Lower leg skin (tissue), 4 donors: ENCODE measurements at regions not wholly inside any gene's neighbourhood (a gene's known extent, or its start where the extent isn't known, plus 50 kb on each side); places are given as distances from the start of the nearest gene placed in this dataset.

ENCODE experiments used
- DNase-seq, 2 donors: peaks; one replicate each; pipeline ENCODE4 v3.0.0-alpha.2; 2019; ENCODE audit warnings: low spot score in 2 of 2
- H3K4me3 ChIP-seq: fragments of 200-600 bp; sonication (generic); 2 replicates; pipeline ENCODE4 v1.5.1; 2017; ENCODE audit warnings: mild to moderate bottlenecking, low read depth; ENCODE audit not compliant: poor library complexity, severe bottlenecking
- POLR2A ChIP-seq, 2 donors: fragments of 450-650 bp; IDR thresholded peaks; one replicate each; pipeline ENCODE4 v1.6.1; 2016 to 2017; ENCODE audit warnings: antibody characterized with exemption in 2 of 2, mild to moderate bottlenecking in 1 of 2, moderate library complexity in 1 of 2
- WGBS, 2 donors: methylation state at CpG; one replicate each; pipeline ENCODE4 v1.1.5; 2018; 5-methylcytosine and 5-hydroxymethylcytosine counted together
- intact Hi-C: fragments of 100-400 bp; cut with DNase I; formaldehyde crosslinking; loops from one replicate; pipeline ENCODE4 v1.15.0; 2023; ENCODE audit warnings: low total_unique reads
- TF ChIP-seq, protein P1 (sequence below), 3 donors: fragments of 450-650 bp; IDR thresholded peaks; one replicate each; pipeline ENCODE4 v1.5.1; 2016; ENCODE audit warnings: antibody characterized with exemption in 3 of 3, mild to moderate bottlenecking in 3 of 3, moderate library complexity in 2 of 3

DNA sequence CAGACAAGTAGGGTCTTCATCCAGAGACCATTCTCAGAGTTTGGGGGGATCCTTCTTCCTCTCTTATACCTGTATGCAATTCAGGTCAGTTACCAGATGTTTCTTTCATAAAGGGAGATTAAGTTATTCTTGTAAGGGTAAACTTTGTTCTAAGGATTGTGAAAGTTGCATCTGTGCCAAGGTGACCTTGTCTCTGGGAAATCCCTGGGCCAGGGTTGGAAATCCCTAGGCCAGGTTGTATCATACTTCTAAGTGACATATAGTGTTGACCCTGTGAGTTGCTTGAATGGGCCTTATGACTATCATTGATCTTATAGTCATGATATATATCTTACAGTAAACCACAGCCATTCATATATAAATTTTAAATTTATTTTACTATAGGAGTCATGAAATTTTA, 436.9 kb downstream of the RMST start:
- intact Hi-C loops, result no loop called here
- no peak for TF ChIP-seq POLR2A (IDR thresholded peaks at IDR 0.05)
- TF ChIP-seq, protein P1, sequence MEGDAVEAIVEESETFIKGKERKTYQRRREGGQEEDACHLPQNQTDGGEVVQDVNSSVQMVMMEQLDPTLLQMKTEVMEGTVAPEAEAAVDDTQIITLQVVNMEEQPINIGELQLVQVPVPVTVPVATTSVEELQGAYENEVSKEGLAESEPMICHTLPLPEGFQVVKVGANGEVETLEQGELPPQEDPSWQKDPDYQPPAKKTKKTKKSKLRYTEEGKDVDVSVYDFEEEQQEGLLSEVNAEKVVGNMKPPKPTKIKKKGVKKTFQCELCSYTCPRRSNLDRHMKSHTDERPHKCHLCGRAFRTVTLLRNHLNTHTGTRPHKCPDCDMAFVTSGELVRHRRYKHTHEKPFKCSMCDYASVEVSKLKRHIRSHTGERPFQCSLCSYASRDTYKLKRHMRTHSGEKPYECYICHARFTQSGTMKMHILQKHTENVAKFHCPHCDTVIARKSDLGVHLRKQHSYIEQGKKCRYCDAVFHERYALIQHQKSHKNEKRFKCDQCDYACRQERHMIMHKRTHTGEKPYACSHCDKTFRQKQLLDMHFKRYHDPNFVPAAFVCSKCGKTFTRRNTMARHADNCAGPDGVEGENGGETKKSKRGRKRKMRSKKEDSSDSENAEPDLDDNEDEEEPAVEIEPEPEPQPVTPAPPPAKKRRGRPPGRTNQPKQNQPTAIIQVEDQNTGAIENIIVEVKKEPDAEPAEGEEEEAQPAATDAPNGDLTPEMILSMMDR (IDR thresholded peaks at IDR 0.05), result no peak
- no peak for DNase-seq
- no peak overlapping the region for H3K4me3 ChIP-seq

DNA sequence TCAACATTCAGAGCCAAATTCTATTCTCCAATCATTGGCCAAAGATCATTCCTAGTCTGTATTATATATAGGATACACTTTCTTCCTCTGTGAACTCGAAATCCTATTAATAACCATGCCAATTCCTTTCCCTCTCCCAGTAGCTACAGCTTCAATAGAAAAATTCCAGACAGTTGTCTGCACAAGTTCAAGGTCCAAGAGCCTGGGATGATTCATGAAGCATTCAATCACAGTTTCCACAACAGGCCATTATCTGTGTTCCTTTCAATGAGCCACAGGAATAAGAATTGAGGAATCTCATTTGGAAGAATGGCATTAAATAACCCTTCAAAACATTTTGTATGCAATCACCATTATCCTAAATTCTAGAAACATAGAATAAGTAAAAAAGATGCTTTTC, 437.4 kb downstream of the RMST start:
- TF ChIP-seq POLR2A (IDR thresholded peaks at IDR 0.05), result no peak
- TF ChIP-seq, protein P1 (IDR thresholded peaks at IDR 0.05), result no peak
- intact Hi-C loops, result no loop called here
- no peak overlapping the region for H3K4me3 ChIP-seq
- 46 to 55% methylated on average over 1 of the region's 1 CpG for WGBS, 2 donors
- no peak for DNase-seq

DNA sequence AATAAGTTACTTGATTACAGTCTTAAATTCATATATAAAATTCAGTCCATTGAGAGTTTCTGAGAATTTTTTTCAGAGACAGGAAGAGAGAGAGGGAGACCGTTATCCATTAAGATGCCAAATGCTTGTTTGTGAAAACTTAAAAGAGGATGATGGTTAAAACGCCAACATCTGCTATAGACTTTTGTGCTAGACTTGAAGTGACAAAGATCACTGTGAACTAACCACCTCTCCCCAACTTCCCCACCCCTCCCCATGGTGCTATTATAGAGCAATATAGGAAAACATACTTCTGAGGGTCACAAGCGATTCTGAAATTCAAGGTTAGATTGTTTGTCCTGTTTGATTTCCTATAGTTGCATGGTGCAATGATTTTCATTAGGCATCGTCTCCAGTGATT, 440.8 kb downstream of the RMST start:
- TF ChIP-seq POLR2A (IDR thresholded peaks at IDR 0.05), result no peak
- TF ChIP-seq, protein P1 (IDR thresholded peaks at IDR 0.05), result no peak
- H3K4me3 ChIP-seq, result no peak overlapping the region
- no peak for DNase-seq
- WGBS, 2 donors, result 81 to 82% methylated on average over 4 of the region's 4 CpGs
- intact Hi-C loops, result no loop called here

DNA sequence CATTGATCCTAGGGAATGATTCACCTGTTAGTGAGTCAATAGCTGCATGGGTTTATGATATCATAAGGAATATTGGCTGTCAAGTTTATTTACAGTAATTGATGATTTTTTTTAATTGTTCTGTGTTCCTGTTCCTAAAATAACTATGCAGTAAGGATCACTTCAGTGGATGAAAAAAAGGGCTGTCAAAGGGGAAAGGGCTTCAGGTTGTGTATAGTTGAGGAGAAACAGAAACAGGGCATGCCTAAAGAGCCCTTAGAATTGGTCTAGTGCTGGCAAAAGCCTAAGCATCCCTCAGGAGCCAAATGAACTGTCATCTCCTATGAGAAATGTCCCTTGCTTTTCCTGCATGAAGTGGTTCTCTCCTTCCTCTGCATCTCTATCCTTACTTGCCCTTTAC, 444.9 kb downstream of the RMST start:
- H3K4me3 ChIP-seq, result no peak overlapping the region
- TF ChIP-seq, protein P1 (IDR thresholded peaks at IDR 0.05), result no peak
- TF ChIP-seq POLR2A (IDR thresholded peaks at IDR 0.05), result no peak
- no peak for DNase-seq
- intact Hi-C loops, result no loop called here

DNA sequence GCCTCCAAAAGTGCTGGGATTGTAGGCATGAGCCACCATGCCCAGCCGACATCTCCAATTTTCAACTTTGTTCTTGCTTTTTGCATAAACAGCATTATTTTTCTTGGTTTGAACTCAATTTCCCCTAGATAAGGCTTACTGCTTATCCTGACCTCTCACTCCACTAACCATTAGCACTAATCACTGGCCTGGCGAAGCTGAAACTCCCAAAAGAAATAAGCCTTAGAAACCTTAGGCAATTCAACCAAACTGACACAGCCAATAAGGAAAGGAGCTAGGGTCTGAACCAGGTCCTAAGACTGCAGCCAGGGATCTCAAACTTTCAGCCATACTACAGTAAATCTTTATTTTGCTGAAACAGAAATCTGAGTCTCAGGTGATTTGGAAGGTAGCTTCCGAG, 448.0 kb downstream of the RMST start:
- DNase-seq, result no peak
- TF ChIP-seq, protein P1 (IDR thresholded peaks at IDR 0.05), result no peak
- TF ChIP-seq POLR2A (IDR thresholded peaks at IDR 0.05), result no peak
- 93% methylated on average over 3 of the region's 3 CpGs for whole genome bisulfite sequencing, 2 donors
- intact Hi-C loops, result no loop called here
- no peak overlapping the region for H3K4me3 ChIP-seq

DNA sequence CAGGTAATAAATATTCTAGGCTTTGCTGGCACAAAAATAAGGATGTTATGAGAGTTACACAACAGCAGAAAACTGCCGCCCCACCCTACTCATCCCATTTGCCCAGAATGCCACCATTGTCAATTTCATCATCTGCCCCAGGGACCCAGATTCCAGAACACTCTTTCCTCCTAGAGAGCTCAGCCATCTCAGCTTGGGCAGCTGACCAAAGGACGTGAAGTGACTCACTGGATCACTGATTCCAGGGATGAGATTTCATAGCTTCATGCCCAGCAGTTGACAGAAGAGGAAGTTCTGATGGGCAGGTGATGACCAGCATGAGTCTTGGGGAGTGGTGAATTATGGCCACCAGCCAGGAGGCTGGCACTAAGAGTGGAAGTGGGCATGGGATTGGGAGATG, 450.3 kb downstream of the RMST start:
- H3K4me3 ChIP-seq, result no peak overlapping the region
- intact Hi-C loops, result no loop called here
- WGBS, 2 donors, result 52 to 58% methylated on average over 2 of the region's 2 CpGs
- TF ChIP-seq POLR2A (IDR thresholded peaks at IDR 0.05), result no peak
- TF ChIP-seq, protein P1 (IDR thresholded peaks at IDR 0.05), result no peak
- no peak for DNase-seq
